CD1c-positive myeloid dendritic cell (primary cell): ENCODE measurements at regions not wholly inside any gene's neighbourhood (a gene's known extent, or its start where the extent isn't known, plus 50 kb on each side); places are given as distances from the start of the nearest gene placed in this dataset.
A peak's percentile ranks its signal among the peaks of the same experiment; 100 is the strongest.
"Not testable (repeated sequence)": the region's sequence is repeated elsewhere in the genome, so short reads cannot be mapped to it uniquely, and the experiment has no call there.

Source experiments
- DNase-seq: peaks from one replicate; pipeline ENCODE4 v3.0.0-alpha.2; 2016; ENCODE audit errors: extremely low spot score

GRCh38 chr21:38039841-38040240 lies 123.6 kb upstream of the KCNJ6 start:
- no peak for DNase-seq

- DNase-seq: no peak
Measured at GRCh38 chr21:38041493-38041892, 125.2 kb upstream of the KCNJ6 start.

GRCh38 chr21:38042246-38042645 lies 126.0 kb upstream of the KCNJ6 start:
- no peak for DNase-seq

- DNase-seq: no peak
Measured at GRCh38 chr21:38048167-38048566, 131.9 kb upstream of the KCNJ6 start.

GRCh38 chr21:38054334-38054733 lies 138.1 kb upstream of the KCNJ6 start:
- no peak for DNase-seq

- no peak for DNase-seq
Measured at GRCh38 chr21:38056481-38056880, 140.2 kb upstream of the KCNJ6 start.

- no peak for DNase-seq
Measured at GRCh38 chr21:38057626-38058025, 141.4 kb upstream of the KCNJ6 start.

- no peak for DNase-seq
Measured at GRCh38 chr21:38060533-38060932, 144.3 kb upstream of the KCNJ6 start.

GRCh38 chr21:38067086-38067739 lies 151.0 kb upstream of the KCNJ6 start:
- no peak for DNase-seq

- no peak for DNase-seq
Measured at GRCh38 chr21:38072489-38072888, 156.2 kb upstream of the KCNJ6 start.

- DNase-seq: no peak
Measured at GRCh38 chr21:38075833-38076587, 159.8 kb upstream of the KCNJ6 start.

GRCh38 chr21:38077569-38077968 lies 161.3 kb upstream of the KCNJ6 start:
- no peak for DNase-seq

- DNase-seq: no peak
Measured at GRCh38 chr21:38080888-38081287, 164.6 kb upstream of the KCNJ6 start.

- DNase-seq: peak; percentile 60
Measured at GRCh38 chr21:38081708-38082107, 165.5 kb upstream of the KCNJ6 start.

- peak; percentile 35 for DNase-seq
Measured at GRCh38 chr21:38082936-38083485, 166.8 kb upstream of the KCNJ6 start.

- no peak for DNase-seq
Measured at GRCh38 chr21:38083535-38083934, 167.3 kb upstream of the KCNJ6 start.

GRCh38 chr21:38086580-38086979 lies 170.2 kb upstream of the KCNJ15 start:
- DNase-seq: no peak

GRCh38 chr21:38088916-38089762 lies 167.7 kb upstream of the KCNJ15 start:
- no peak for DNase-seq

- no peak for DNase-seq
Measured at GRCh38 chr21:38089763-38090046, 167.1 kb upstream of the KCNJ15 start.

GRCh38 chr21:38091061-38091460 lies 165.7 kb upstream of the KCNJ15 start:
- not testable (repeated sequence) for DNase-seq

- DNase-seq: no peak
Measured at GRCh38 chr21:38092051-38092450, 164.7 kb upstream of the KCNJ15 start.

- no peak for DNase-seq
Measured at GRCh38 chr21:38095220-38095619, 161.6 kb upstream of the KCNJ15 start.
